ENCODE measurements at regions not wholly inside any gene's neighbourhood (a gene's known extent, or its start where the extent isn't known, plus 50 kb on each side); places are given as distances from the start of the nearest gene placed in this dataset.

GRCh38 chrX:23114241-23114640, 114.5 kb downstream of the DDX53 start:
- Mint-ChIP-seq H3K4me1 (ENCODE audit: low read depth) (no peaks in the 10 kb centered on the region), H3K4me3 (no peak overlapping the region), H3K27ac (no peak overlapping the region), H3K27me3 (no peaks in the 10 kb centered on the region), H3K9me3 (peaks cover 2% of the 10 kb centered on the region), H3K36me3 (ENCODE audit: low read depth) (no peaks in the 10 kb centered on the region)
- Histone ChIP-seq H3K9me3 (ENCODE audit: control insufficient read depth in 1 of 2, insufficient read depth in 1 of 2, low read length in 2 of 2) (peaks cover 0 to 4% of the 10 kb centered on the region in 2 experiments), H3K36me3 (ENCODE audit: insufficient read depth, low read length) (no peaks in the 10 kb centered on the region), H3K4me1 (ENCODE audit: insufficient read depth, low read length) (no peaks in the 10 kb centered on the region), H3K4me3 (ENCODE audit: low read length) (no peak overlapping the region), H3K27ac (ENCODE audit: low read depth in 1 of 2, low read length in 2 of 2) (no peak overlapping the region), H3K27me3 (ENCODE audit: control insufficient read depth in 1 of 2, insufficient read depth in 2 of 2, low read length in 2 of 2) (no peaks in the 10 kb centered on the region)
- intact Hi-C loops (cut with DNase I, micrococcal nuclease): no loop called here
- ChIA-PET POLR2A (no interaction called here), CTCF (no interaction called here)
- no peak for ATAC-seq (ENCODE audit: poor library complexity)
- TF ChIP-seq CTCF (IDR thresholded peaks at IDR 0.05): no peak
- no peak for DNase-seq

- DNase-seq: no peak
- no peaks in the 10 kb centered on the region for H3K4me1 ChIP-seq (ENCODE audit: insufficient read depth, low read length)
- H3K36me3 ChIP-seq (ENCODE audit: insufficient read depth, low read length): no peaks in the 10 kb centered on the region
- no peak overlapping the region for H3K27ac ChIP-seq (ENCODE audit: low read depth in 1 of 2, low read length in 2 of 2)
- Mint-ChIP-seq H3K4me1 (ENCODE audit: low read depth) (no peaks in the 10 kb centered on the region), H3K9me3 (peaks cover 2% of the 10 kb centered on the region), H3K27me3 (no peaks in the 10 kb centered on the region), H3K4me3 (no peak overlapping the region), H3K36me3 (ENCODE audit: low read depth) (no peaks in the 10 kb centered on the region), H3K27ac (no peak overlapping the region)
- intact Hi-C loops (cut with DNase I, micrococcal nuclease): no loop called here
- CTCF ChIA-PET: no interaction called here
- ATAC-seq (ENCODE audit: poor library complexity): no peak
- no peak for TF ChIP-seq CTCF (IDR thresholded peaks at IDR 0.05)
- H3K4me3 ChIP-seq (ENCODE audit: low read length): no peak overlapping the region
- H3K27me3 ChIP-seq (ENCODE audit: control insufficient read depth in 1 of 2, insufficient read depth in 2 of 2, low read length in 2 of 2): no peaks in the 10 kb centered on the region
- H3K9me3 ChIP-seq (ENCODE audit: control insufficient read depth in 1 of 2, insufficient read depth in 1 of 2, low read length in 2 of 2): peaks cover 0 to 2% of the 10 kb centered on the region in 2 experiments
- POLR2A ChIA-PET: no interaction called here
These were observed 115.9 kb downstream of the DDX53 start for GRCh38 chrX:23115651-23116050.

GRCh38 chrX:23118163-23118562, 118.4 kb downstream of the DDX53 start:
- intact Hi-C loops (cut with DNase I, micrococcal nuclease): no loop called here
- H3K4me1 ChIP-seq (ENCODE audit: insufficient read depth, low read length): no peaks in the 10 kb centered on the region
- H3K27me3 ChIP-seq (ENCODE audit: control insufficient read depth in 1 of 2, insufficient read depth in 2 of 2, low read length in 2 of 2): no peaks in the 10 kb centered on the region
- H3K9me3 ChIP-seq (ENCODE audit: control insufficient read depth in 1 of 2, insufficient read depth in 1 of 2, low read length in 2 of 2): no peaks in the 10 kb centered on the region
- Mint-ChIP-seq H3K4me3 (no peak overlapping the region), H3K27ac (no peak overlapping the region), H3K9me3 (peaks cover 2% of the 10 kb centered on the region), H3K4me1 (ENCODE audit: low read depth) (no peaks in the 10 kb centered on the region), H3K27me3 (no peaks in the 10 kb centered on the region), H3K36me3 (ENCODE audit: low read depth) (no peaks in the 10 kb centered on the region)
- no peaks in the 10 kb centered on the region for H3K36me3 ChIP-seq (ENCODE audit: insufficient read depth, low read length)
- ATAC-seq (ENCODE audit: poor library complexity) (no peak), DNase-seq (no peak)
- no peak overlapping the region for H3K4me3 ChIP-seq (ENCODE audit: low read length)
- no peak for TF ChIP-seq CTCF (IDR thresholded peaks at IDR 0.05)
- ChIA-PET POLR2A (no interaction called here), CTCF (no interaction called here)
- H3K27ac ChIP-seq (ENCODE audit: low read depth in 1 of 2, low read length in 2 of 2): no peak overlapping the region
